ENCODE measurements at regions not wholly inside any gene's neighbourhood (a gene's known extent, or its start where the extent isn't known, plus 50 kb on each side); places are given as distances from the start of the nearest gene placed in this dataset.

- Histone ChIP-seq H3K9me2 (ENCODE audit: insufficient read depth) (no peaks in the 10 kb centered on the region), H3K27ac (ENCODE audit: low read depth, low read length) (no peak overlapping the region), H3K27me3 (ENCODE audit: insufficient read depth, low read length) (no peaks in the 10 kb centered on the region), H3K79me2 (ENCODE audit: insufficient read depth, low read length) (no peaks in the 10 kb centered on the region), H3K9ac (ENCODE audit: low read length) (no peak overlapping the region), H3K9me3 (ENCODE audit: control insufficient read depth in 1 of 2, insufficient read depth in 1 of 2, low read depth in 1 of 2, low read length in 2 of 2) (peaks cover 0 to 5% of the 10 kb centered on the region in 2 experiments; a peak in 2 of 4 replicates), H3K4me3 (replicated peaks in 1 of 2; ENCODE audit: low read depth in 1 of 2, low read length in 2 of 2) (no peak overlapping the region), H3K4me1 (ENCODE audit: control insufficient read depth in 1 of 2, insufficient read depth in 2 of 2, low read length in 2 of 2) (no peaks in the 10 kb centered on the region), H4K20me1 (ENCODE audit: insufficient read depth) (no peaks in the 10 kb centered on the region), H2AFZ (ENCODE audit: low read depth, low read length, poor library complexity, severe bottlenecking) (no peak overlapping the region), H3K36me3 (ENCODE audit: control insufficient read depth in 1 of 2, insufficient read depth in 2 of 2, low read length in 2 of 2) (no peaks in the 10 kb centered on the region), H3K4me2 (ENCODE audit: low read length) (no peak overlapping the region)
- TF ChIP-seq ZFX (IDR thresholded peaks at IDR 0.05): no peak
- no peak for TF ChIP-seq ATF3 (IDR thresholded peaks at IDR 0.05)
- no peak for TF ChIP-seq CBX3 (IDR thresholded peaks at IDR 0.05; ENCODE audit: low read depth)
- no peak for TF ChIP-seq TCF7L2 (IDR thresholded peaks at IDR 0.05; ENCODE audit: borderline replicate concordance, extremely low read depth, insufficient read depth, insufficient read length)
- TF ChIP-seq REST (IDR thresholded peaks at IDR 0.05; ENCODE audit: low read depth): no peak
- no peak for TF ChIP-seq POLR2A (IDR thresholded peaks at IDR 0.05; ENCODE audit: borderline replicate concordance, extremely low read depth, insufficient read depth, insufficient read length)
- no peak for TF ChIP-seq SP1 (IDR thresholded peaks at IDR 0.05; ENCODE audit: low read depth)
- TF ChIP-seq CEBPB (IDR thresholded peaks at IDR 0.05; ENCODE audit: low read depth): no peak
- TF ChIP-seq ELF1 (IDR thresholded peaks at IDR 0.05; ENCODE audit: borderline replicate concordance, low read depth): no peak
- no peak for TF ChIP-seq EZH2phosphoT487 (IDR thresholded peaks at IDR 0.05; ENCODE audit: borderline replicate concordance)
- no peak for TF ChIP-seq ZNF274 (IDR thresholded peaks at IDR 0.05; ENCODE audit: low read depth, low read length)
- CTCF ChIA-PET: no interaction called here
- BruUV-seq (replicated peaks): no TSS peak
- intact Hi-C loops (cut with micrococcal nuclease): no loop called here
- no peak for DNase-seq (ENCODE audit: low read depth, low spot score)
- POLR2A ChIA-PET: no interaction called here
- RAD21 ChIA-PET (ENCODE audit: low non-redundant PET in 1 of 2, low total read pairs in 2 of 2, uncharacterized antibody in 2 of 2, unreplicated experiment in 2 of 2): no interaction called here
- no peak for ATAC-seq
These were observed 1271.7 kb upstream of the SLC39A10 start for GRCh38 chr2:194385376-194385775.

Data from HCT116 (cell line).